ENCODE measurements at regions not wholly inside any gene's neighbourhood (a gene's known extent, or its start where the extent isn't known, plus 50 kb on each side); places are given as distances from the start of the nearest gene placed in this dataset.

DNA sequence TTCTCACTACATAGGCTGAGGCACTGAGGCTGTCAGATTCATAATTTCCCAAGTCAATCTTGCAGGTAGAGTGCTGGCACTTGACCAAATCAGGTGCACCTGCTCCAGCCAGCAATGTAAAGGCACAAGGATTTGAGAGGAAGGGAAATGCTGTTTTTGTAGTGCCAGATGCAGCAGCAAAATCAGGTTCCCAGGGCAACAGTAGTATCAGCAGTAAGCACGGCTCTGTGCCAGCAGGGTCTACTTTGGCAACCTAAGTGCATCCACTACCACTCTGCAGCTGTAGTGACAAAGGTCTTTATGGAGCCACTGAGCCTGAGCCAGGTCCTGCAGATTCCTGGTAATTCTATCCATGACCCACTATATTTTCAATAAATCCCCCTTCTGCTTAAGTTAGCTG is 329.5 kb downstream of the TPBG start:
- ChIA-PET CTCF (interaction anchor here (1.5 kb wide), 1 partner anchor 20 kb away, joined by 3 read pairs; no protein-coding TSS in a partner anchor), SMC1A (ENCODE audit: uncharacterized antibody, unreplicated experiment) (no interaction called here), POLR2A (no interaction called here), RAD21 (ENCODE audit: unreplicated experiment) (no interaction called here)
- no peak for FAIRE-seq
- Histone ChIP-seq H3K9ac (ENCODE audit: control insufficient read depth, insufficient read depth, low read length) (no peak overlapping the region), H3K79me2 (ENCODE audit: control insufficient read depth, insufficient read depth, low read length) (no peaks in the 10 kb centered on the region), H3K4me1 (ENCODE audit: control insufficient read depth, insufficient read depth, low read length) (no peaks in the 10 kb centered on the region), H3K27me3 (replicated peaks in 1 of 2; ENCODE audit: control insufficient read depth in 2 of 2, insufficient read depth in 2 of 2, low read length in 1 of 2) (no peaks in the 10 kb centered on the region), H3K4me2 (ENCODE audit: control insufficient read depth, insufficient read depth) (no peak overlapping the region), H3K27ac (ENCODE audit: control insufficient read depth, insufficient read depth) (no peak overlapping the region), H3K36me3 (ENCODE audit: control insufficient read depth in 2 of 2, insufficient read depth in 2 of 2, low read length in 1 of 2) (no peaks in the 10 kb centered on the region), H2AFZ (ENCODE audit: control insufficient read depth, low read depth, low read length) (no peak overlapping the region), H3K9me3 (replicated peaks; ENCODE audit: control insufficient read depth, insufficient read depth, low read length) (no peaks in the 10 kb centered on the region), H3K4me3 (no peak overlapping the region), H4K20me1 (ENCODE audit: control insufficient read depth, insufficient read depth) (no peaks in the 10 kb centered on the region)
- 0% methylated on average over 1 of the region's 1 CpG for WGBS (ENCODE audit: insufficient coverage, insufficient replicate concordance, low lambda C conversion rate, missing lambda C conversion rate)
- in situ Hi-C loops (cut with MboI) (no loop called here), intact Hi-C loops (cut with micrococcal nuclease; ENCODE audit: unreplicated experiment) (no loop called here)
- BruUV-seq (replicated peaks), result no TSS peak
- TF ChIP-seq, protein P1, sequence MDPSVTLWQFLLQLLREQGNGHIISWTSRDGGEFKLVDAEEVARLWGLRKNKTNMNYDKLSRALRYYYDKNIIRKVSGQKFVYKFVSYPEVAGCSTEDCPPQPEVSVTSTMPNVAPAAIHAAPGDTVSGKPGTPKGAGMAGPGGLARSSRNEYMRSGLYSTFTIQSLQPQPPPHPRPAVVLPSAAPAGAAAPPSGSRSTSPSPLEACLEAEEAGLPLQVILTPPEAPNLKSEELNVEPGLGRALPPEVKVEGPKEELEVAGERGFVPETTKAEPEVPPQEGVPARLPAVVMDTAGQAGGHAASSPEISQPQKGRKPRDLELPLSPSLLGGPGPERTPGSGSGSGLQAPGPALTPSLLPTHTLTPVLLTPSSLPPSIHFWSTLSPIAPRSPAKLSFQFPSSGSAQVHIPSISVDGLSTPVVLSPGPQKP (IDR thresholded peaks at IDR 0.05; ENCODE audit: low read depth, low read length), result no peak
- TF ChIP-seq PBX3 (IDR thresholded peaks at IDR 0.05; ENCODE audit: insufficient replicate concordance, low read depth, low read length) (no peak), BACH1 (IDR thresholded peaks at IDR 0.05; ENCODE audit: borderline replicate concordance) (no peak), ZNF217 (IDR thresholded peaks at IDR 0.05) (no peak), YY1 (IDR thresholded peaks at IDR 0.05; ENCODE audit: low read depth, low read length) (no peak)
- no peak for DNase-seq (ENCODE audit: low read depth, low spot score)
- ATAC-seq, result no peak

DNA sequence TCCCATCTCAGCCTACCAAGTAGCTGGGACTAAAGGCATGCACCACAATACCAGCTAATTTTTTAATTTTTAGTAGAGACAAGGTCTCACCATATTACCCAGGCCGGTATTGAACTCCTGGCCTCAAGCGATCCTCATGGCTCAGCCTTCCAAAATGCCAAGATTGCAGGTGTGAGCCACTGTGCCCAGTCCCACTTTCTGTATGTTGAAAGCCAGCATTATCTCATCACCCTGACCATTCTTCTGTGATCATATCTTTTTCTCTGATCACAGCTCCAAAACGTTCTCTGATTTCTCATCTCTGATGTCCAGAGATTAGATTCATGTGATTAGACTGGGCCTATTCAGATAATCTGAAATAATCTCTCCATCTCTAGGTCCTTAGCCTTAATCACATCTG is 337.7 kb downstream of the TPBG start:
- RAD21 ChIA-PET (ENCODE audit: unreplicated experiment), result no interaction called here
- Histone ChIP-seq H3K27me3 (replicated peaks in 1 of 2; ENCODE audit: control insufficient read depth in 2 of 2, insufficient read depth in 2 of 2, low read length in 1 of 2) (no peaks in the 10 kb centered on the region), H3K36me3 (ENCODE audit: control insufficient read depth in 2 of 2, insufficient read depth in 2 of 2, low read length in 1 of 2) (no peaks in the 10 kb centered on the region), H3K79me2 (ENCODE audit: control insufficient read depth, insufficient read depth, low read length) (no peaks in the 10 kb centered on the region), H3K4me1 (ENCODE audit: control insufficient read depth, insufficient read depth, low read length) (no peaks in the 10 kb centered on the region), H3K9ac (ENCODE audit: control insufficient read depth, insufficient read depth, low read length) (no peak overlapping the region), H3K4me3 (no peak overlapping the region), H3K4me2 (ENCODE audit: control insufficient read depth, insufficient read depth) (no peak overlapping the region), H4K20me1 (ENCODE audit: control insufficient read depth, insufficient read depth) (no peaks in the 10 kb centered on the region), H2AFZ (ENCODE audit: control insufficient read depth, low read depth, low read length) (no peak overlapping the region), H3K9me3 (replicated peaks; ENCODE audit: control insufficient read depth, insufficient read depth, low read length) (no peaks in the 10 kb centered on the region; the same call in 2 of the 3 replicates), H3K27ac (ENCODE audit: control insufficient read depth, insufficient read depth) (no peak overlapping the region)
- in situ Hi-C loops (cut with MboI) (no loop called here), intact Hi-C loops (cut with micrococcal nuclease; ENCODE audit: unreplicated experiment) (no loop called here)
- FAIRE-seq (no peak), DNase-seq (ENCODE audit: low read depth, low spot score) (no peak), ATAC-seq (no peak)
- WGBS (ENCODE audit: insufficient coverage, insufficient replicate concordance, low lambda C conversion rate, missing lambda C conversion rate), result 13% methylated on average over 3 of the region's 3 CpGs
- BruUV-seq (replicated peaks), result no TSS peak
- SMC1A ChIA-PET (ENCODE audit: uncharacterized antibody, unreplicated experiment), result interaction anchor here (0.7 kb wide), 1 partner anchor 310 kb away, joined by 3 read pairs; no protein-coding TSS in a partner anchor
- CTCF ChIA-PET, result interaction anchor here (1.6 kb wide), 1 partner anchor 11 kb away, joined by 6 read pairs; no protein-coding TSS in a partner anchor
- POLR2A ChIA-PET, result no interaction called here
- TF ChIP-seq GATAD2B (conservative IDR thresholded peaks at IDR 0.05; ENCODE audit: low read depth) (no peak), PKNOX1 (IDR thresholded peaks at IDR 0.05) (no peak), MYB (IDR thresholded peaks at IDR 0.05; ENCODE audit: borderline replicate concordance, low read depth, low read length) (no peak), NRF1 (conservative IDR thresholded peaks at IDR 0.05; ENCODE audit: low read depth, low read length) (no peak), SMARCA5 (IDR thresholded peaks at IDR 0.05) (no peak), ZZZ3 (IDR thresholded peaks at IDR 0.05; ENCODE audit: control insufficient read depth, insufficient read length, low read depth) (no peak), CREB1 (IDR thresholded peaks at IDR 0.05; ENCODE audit: low read depth) (no peak), SREBF2 (IDR thresholded peaks at IDR 0.05; ENCODE audit: low read length) (no peak), ZNF24 (IDR thresholded peaks at IDR 0.05) (no peak), TCF12 (IDR thresholded peaks at IDR 0.05; ENCODE audit: low read depth, low read length) (no peak)
- TF ChIP-seq, protein P2, sequence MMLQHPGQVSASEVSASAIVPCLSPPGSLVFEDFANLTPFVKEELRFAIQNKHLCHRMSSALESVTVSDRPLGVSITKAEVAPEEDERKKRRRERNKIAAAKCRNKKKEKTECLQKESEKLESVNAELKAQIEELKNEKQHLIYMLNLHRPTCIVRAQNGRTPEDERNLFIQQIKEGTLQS (IDR thresholded peaks at IDR 0.05; ENCODE audit: borderline replicate concordance, extremely low read depth, low read depth, low read length), result no peak
